Right lobe of liver (tissue), 6 donors: ENCODE measurements at regions not wholly inside any gene's neighbourhood (a gene's known extent, or its start where the extent isn't known, plus 50 kb on each side); places are given as distances from the start of the nearest gene placed in this dataset.

Experiments used
- ATAC-seq, 4 donors: fragments of 200-7000 bp; cut with Tn5 transposase; one replicate each; pipeline ENCODE4 v1.9.1; 2020; ENCODE audit warnings: mild to moderate bottlenecking in 4 of 4, moderate library complexity in 4 of 4
- DNase-seq, 3 donors: peaks; one replicate each; pipeline ENCODE4 v3.0.0-alpha.2; 2020
- H3K27ac ChIP-seq, 3 donors: fragments of 200-600 bp; one replicate each; pipeline ENCODE4 v1.8.0; 2022
- H3K27me3 ChIP-seq, 2 donors: fragments of 200-600 bp; one replicate each; pipeline ENCODE4 v1.8.0; 2022
- H3K36me3 ChIP-seq, 4 donors: fragments of 200-600 bp; sonication (generic) in 1 of 4; one replicate each; pipeline versions ENCODE4 v1.5.1 to v1.8.0; 2017 to 2022; ENCODE audit warnings: control low read depth in 1 of 4
- H3K4me1 ChIP-seq, 4 donors: fragments of 200-600 bp; sonication (generic) in 1 of 4; one replicate each; pipeline versions ENCODE4 v1.5.1 to v1.8.0; 2017 to 2022; ENCODE audit warnings: control low read depth in 1 of 4
- H3K4me3 ChIP-seq, 3 donors: fragments of 200-600 bp; one replicate each; pipeline ENCODE4 v1.8.0; 2022
- H3K9me3 ChIP-seq, 4 donors: fragments of 200-600 bp; sonication (generic) in 1 of 4; one replicate each; pipeline versions ENCODE4 v1.5.1 to v1.8.0; 2017 to 2022; ENCODE audit warnings: control low read depth in 1 of 4
- POLR2A ChIP-seq: fragments of 450-650 bp; IDR thresholded peaks from one replicate; pipeline ENCODE4 v1.6.1; 2017; ENCODE audit warnings: antibody characterized with exemption, mild to moderate bottlenecking
- WGBS: methylation state at CpG from one replicate; pipeline ENCODE4 v1.1.6; 2018; ENCODE audit warnings: low coverage, low lambda C conversion rate; ENCODE audit not compliant: insufficient coverage; ENCODE audit errors: missing lambda C conversion rate; 5-methylcytosine and 5-hydroxymethylcytosine counted together
- intact Hi-C, 2 donors: fragments of 100-400 bp; cut with DNase I; formaldehyde crosslinking; loops; one replicate each; pipeline versions ENCODE4 v1.11.2 to v1.14.1; 2022
- TF ChIP-seq, protein P1 (sequence below), 4 donors: fragments of 200-600 bp in 3 of 4; fragments of 450-650 bp in 1 of 4; IDR thresholded peaks; one replicate each; pipeline versions ENCODE4 v1.5.1 to v1.8.0; 2016 to 2022; ENCODE audit warnings: antibody characterized with exemption in 4 of 4, mild to moderate bottlenecking in 2 of 4
- donor health status: DM: no; HTN: yes; CAD: no.
- donor health status: DM: no; HTN: no; CAD: no.
- donor health status: DM: no; HTN: no; CAD: no.
- donor health status: DM: no; HTN: yes; CAD: no.
- donor health status: DM: no; HTN: yes; CAD: no.

DNA sequence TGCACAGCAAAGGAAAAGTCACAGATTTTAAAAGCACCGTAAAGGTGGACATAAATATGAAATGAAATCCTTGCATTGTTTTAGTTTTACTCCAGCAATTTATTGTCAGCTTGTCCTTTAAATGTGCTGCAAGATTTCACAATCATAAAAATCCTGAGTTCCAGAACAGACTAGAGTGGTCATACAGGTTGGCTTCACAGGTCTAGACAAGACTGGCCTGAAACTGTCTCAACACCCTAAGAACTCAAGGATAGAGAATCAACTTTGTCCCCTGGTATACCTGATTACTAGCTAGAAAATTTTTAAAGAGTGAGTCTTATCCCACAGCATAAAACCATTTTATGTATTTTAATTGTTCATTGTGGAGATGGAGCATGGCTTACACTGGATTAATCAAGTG, 521.7 kb upstream of the MCTP2 start:
- Histone ChIP-seq H3K9me3 (no peaks in the 10 kb centered on the region), H3K36me3 (no peaks in the 10 kb centered on the region), H3K4me3 (no peak overlapping the region), H3K4me1 (no peaks in the 10 kb centered on the region), H3K27ac (no peak overlapping the region), H3K27me3 (no peaks in the 10 kb centered on the region)
- intact Hi-C loops: no loop called here
- no peak for ATAC-seq
- no peak for TF ChIP-seq POLR2A
- TF ChIP-seq, protein P1, sequence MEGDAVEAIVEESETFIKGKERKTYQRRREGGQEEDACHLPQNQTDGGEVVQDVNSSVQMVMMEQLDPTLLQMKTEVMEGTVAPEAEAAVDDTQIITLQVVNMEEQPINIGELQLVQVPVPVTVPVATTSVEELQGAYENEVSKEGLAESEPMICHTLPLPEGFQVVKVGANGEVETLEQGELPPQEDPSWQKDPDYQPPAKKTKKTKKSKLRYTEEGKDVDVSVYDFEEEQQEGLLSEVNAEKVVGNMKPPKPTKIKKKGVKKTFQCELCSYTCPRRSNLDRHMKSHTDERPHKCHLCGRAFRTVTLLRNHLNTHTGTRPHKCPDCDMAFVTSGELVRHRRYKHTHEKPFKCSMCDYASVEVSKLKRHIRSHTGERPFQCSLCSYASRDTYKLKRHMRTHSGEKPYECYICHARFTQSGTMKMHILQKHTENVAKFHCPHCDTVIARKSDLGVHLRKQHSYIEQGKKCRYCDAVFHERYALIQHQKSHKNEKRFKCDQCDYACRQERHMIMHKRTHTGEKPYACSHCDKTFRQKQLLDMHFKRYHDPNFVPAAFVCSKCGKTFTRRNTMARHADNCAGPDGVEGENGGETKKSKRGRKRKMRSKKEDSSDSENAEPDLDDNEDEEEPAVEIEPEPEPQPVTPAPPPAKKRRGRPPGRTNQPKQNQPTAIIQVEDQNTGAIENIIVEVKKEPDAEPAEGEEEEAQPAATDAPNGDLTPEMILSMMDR (IDR thresholded peaks at IDR 0.05): no peak
- DNase-seq: no peak
- WGBS: 67% methylated on average over 1 of the region's 1 CpG

DNA sequence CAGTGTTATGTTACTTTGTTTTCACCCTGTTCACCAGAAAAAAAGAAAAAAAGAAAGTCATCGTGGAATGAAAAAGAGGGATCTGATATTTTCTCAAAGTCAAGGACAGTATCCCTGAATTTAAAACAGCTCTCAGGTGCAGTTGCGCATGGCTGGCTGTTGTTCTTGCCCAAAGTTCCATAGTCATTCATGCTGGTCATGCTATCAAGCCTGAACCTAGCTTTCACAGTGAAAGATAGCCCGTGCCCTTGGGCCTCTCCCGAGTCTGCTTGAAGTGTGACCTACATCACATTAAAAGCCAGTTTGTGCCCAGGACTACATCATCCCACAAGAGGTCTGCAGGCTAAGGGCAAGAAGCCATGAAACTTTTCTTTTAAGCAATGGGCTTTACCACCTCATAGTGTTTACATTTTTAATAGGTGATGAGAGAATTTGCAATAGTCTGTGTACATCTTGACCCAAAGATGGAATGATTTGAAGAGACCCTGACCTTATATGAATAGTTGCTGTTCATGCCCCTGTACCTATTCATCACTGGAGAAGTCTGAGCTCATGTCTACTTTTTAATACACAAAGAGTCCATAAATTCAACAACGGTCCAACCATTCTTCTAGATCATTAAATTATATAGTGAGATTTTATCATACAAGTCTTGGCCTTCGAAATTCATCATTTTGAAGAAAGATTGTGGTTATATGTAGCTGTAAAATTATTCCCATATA, 522.5 kb upstream of the MCTP2 start:
- WGBS: 50% methylated on average over 6 of the region's 6 CpGs
- ATAC-seq: no peak
- intact Hi-C loops: no loop called here

DNA sequence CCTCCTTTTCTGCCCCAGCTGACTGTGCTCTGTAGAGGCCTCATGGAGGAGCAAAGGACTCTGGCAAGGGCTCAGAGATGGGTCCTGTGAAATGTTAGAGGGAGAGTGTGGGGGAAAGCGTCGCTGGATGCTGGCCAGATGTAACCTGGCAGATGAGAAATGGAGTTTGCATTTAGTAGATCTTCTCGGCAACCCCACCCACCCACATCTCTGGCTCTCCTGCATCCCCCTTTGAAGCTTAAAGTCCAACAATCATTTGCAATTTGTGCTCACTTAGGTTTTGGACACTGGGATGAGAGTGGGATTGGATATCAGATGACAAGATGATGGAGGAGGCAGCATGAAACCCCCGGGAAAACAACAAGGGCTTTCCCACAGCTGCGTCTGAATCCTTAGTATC, 523.6 kb upstream of the MCTP2 start:
- Histone ChIP-seq H3K9me3 (no peaks in the 10 kb centered on the region), H3K27ac (no peak overlapping the region), H3K36me3 (no peaks in the 10 kb centered on the region), H3K27me3 (no peaks in the 10 kb centered on the region), H3K4me3 (no peak overlapping the region), H3K4me1 (no peaks in the 10 kb centered on the region)
- ATAC-seq (no peak), DNase-seq (no peak)
- TF ChIP-seq, protein P1 (IDR thresholded peaks at IDR 0.05): no peak
- TF ChIP-seq POLR2A: no peak
- WGBS: 37% methylated on average over 5 of the region's 5 CpGs
- intact Hi-C loops: no loop called here

More for the DNA sequence above, 522.5 kb upstream of the MCTP2 start:
- no peak for TF ChIP-seq POLR2A
- TF ChIP-seq, protein P1 (IDR thresholded peaks at IDR 0.05): no peak
- Histone ChIP-seq H3K36me3 (no peaks in the 10 kb centered on the region), H3K27me3 (no peaks in the 10 kb centered on the region), H3K27ac (no peak overlapping the region), H3K4me1 (no peaks in the 10 kb centered on the region), H3K9me3 (no peaks in the 10 kb centered on the region), H3K4me3 (no peak overlapping the region)
- DNase-seq: no peak

DNA sequence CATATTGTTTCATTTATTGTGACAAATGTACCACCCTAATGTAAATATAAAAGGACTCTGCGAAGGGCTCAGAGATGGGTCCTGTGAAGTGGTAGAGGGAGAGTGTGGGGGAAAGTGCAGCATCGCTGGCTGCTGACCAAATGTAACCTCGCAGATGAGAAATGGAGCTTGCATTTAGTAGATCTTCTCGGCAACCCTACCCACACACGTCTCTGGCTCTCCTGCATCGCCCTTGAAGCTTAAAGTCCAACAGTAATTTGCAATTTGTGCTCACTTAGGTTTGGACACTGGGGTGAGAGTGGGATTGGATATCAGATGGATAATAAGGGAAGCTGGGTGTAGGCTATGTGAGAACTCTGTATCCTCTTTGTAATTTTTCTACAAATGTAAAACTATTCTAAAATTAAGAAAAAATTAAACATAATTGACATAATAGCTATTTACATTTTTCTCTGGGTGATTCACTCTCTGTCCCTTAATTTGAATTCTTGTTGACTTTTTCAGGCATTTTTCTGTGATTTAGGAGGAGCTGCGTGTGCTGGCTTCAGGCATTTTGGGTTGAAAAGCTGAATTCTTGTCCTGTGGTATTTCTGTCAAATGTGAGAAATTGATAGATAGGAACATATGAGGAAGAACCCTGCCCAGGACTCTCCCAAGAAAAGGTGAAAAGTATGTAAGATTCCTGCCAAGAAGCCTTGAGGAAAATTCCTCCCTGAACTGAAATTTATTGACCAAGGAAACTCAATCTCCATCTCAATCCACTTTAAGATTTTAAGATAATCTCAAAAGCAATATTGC, 524.7 kb upstream of the MCTP2 start:
- no peak overlapping the region for H3K4me3 ChIP-seq
- no peak for TF ChIP-seq POLR2A
- TF ChIP-seq, protein P1 (IDR thresholded peaks at IDR 0.05): no peak
- no peaks in the 10 kb centered on the region for H3K27me3 ChIP-seq
- H3K4me1 ChIP-seq: no peaks in the 10 kb centered on the region
- no peak for ATAC-seq
- WGBS: 48% methylated on average over 7 of the region's 7 CpGs
- intact Hi-C loops: no loop called here
- H3K27ac ChIP-seq: no peak overlapping the region
- DNase-seq: no peak
- no peaks in the 10 kb centered on the region for H3K36me3 ChIP-seq
- H3K9me3 ChIP-seq: no peaks in the 10 kb centered on the region
